Endothelial cell of umbilical vein (primary cell): ENCODE measurements at regions not wholly inside any gene's neighbourhood (a gene's known extent, or its start where the extent isn't known, plus 50 kb on each side); places are given as distances from the start of the nearest gene placed in this dataset.

ENCODE experiments used
- BruUV-seq: library from RNA; stranded (reverse); fragments of 400-500 nt; replicated peaks from 2 replicates; lab custom pipeline; 2021; lab: Mats Ljungman, UMichigan
- CTCF ChIA-PET: fragments of 300-600, 350-600 bp; sonication (Branson Sonifier 250); formaldehyde crosslinking; loops from one replicate; lab custom pipeline; 2021; ENCODE audit warnings: antibody characterized with exemption, inconsistent platforms; lab: Charles Lee
- POLR2A ChIA-PET: fragments of 300-600, 350-600 bp; sonication (Branson Sonifier 250); formaldehyde crosslinking; loops from one replicate; lab custom pipeline; 2021; ENCODE audit warnings: antibody characterized with exemption, inconsistent platforms; lab: Charles Lee
- DNase-seq: peaks from one replicate; pipeline ENCODE4 v3.0.0-alpha.2; 2011; ENCODE audit warnings: low read depth, low spot score
- FAIRE-seq: peaks from 2 replicates; lab custom pipeline; 2011; peaks lifted over from hg19 to GRCh38; lab: Jason Lieb, UNC
- H2AFZ ChIP-seq: 2 replicates; pipeline ENCODE4 v1.6.0; 2012; ENCODE audit warnings: low read depth, low read length, control low read depth, inconsistent platforms
- H3K27ac ChIP-seq: 2 replicates; pipeline ENCODE4 v1.5.1; 2011; ENCODE audit warnings: low read depth, mild to moderate bottlenecking, control low read depth, low read length, moderate library complexity; ENCODE audit not compliant: insufficient read depth
- H3K27me3 ChIP-seq, 2 experiments: 2 replicates each; pipeline versions ENCODE4 v1.6.0 to v1.6.1; 2011; ENCODE audit warnings: low read length in 2 of 2, mixed read lengths in 1 of 2; ENCODE audit not compliant: control insufficient read depth in 2 of 2, insufficient read depth in 2 of 2
- H3K36me3 ChIP-seq, 2 experiments: 2 replicates in 1 of 2; 3 replicates in 1 of 2; pipeline ENCODE4 v1.5.1; 2011; ENCODE audit warnings: low read length in 2 of 2, mild to moderate bottlenecking in 1 of 2, moderate library complexity in 1 of 2; ENCODE audit not compliant: control insufficient read depth in 2 of 2, insufficient read depth in 2 of 2; ENCODE audit errors: extremely low read depth in 1 of 2
- H3K4me1 ChIP-seq: 3 replicates; pipeline ENCODE4 v1.5.1; 2011; ENCODE audit warnings: mild to moderate bottlenecking, low read length; ENCODE audit not compliant: control insufficient read depth, insufficient read depth; ENCODE audit errors: extremely low read depth
- H3K4me2 ChIP-seq: 2 replicates; pipeline ENCODE4 v1.6.1; 2011; ENCODE audit warnings: low read length, control low read depth, mixed read lengths; ENCODE audit not compliant: insufficient read depth
- H3K4me3 ChIP-seq, 3 experiments: fragments of 200-600 bp in 1 of 3; sonication (generic), shearing (Covaris generic) in 1 of 3; replicated peaks in 1 of 3; 2 replicates each; pipeline ENCODE4 v1.5.1; 2011 to 2016; ENCODE audit warnings: control low read depth in 3 of 3, low read length in 3 of 3, mild to moderate bottlenecking in 2 of 3, inconsistent platforms in 1 of 3, low read depth in 1 of 3, moderate library complexity in 1 of 3; ENCODE audit not compliant: insufficient read depth in 1 of 3
- H3K79me2 ChIP-seq: 2 replicates; pipeline ENCODE4 v1.6.0; 2012; ENCODE audit warnings: low read length, inconsistent platforms; ENCODE audit not compliant: control insufficient read depth, insufficient read depth
- H3K9ac ChIP-seq: replicated peaks from 2 replicates; pipeline ENCODE3; 2011; ENCODE audit warnings: low read length, control low read depth; ENCODE audit not compliant: insufficient read depth; ENCODE audit errors: extremely low read depth
- H3K9me1 ChIP-seq: replicated peaks from 3 replicates; pipeline ENCODE4 v1.6.0; 2011; ENCODE audit warnings: mild to moderate bottlenecking, low read length; ENCODE audit not compliant: control insufficient read depth, insufficient read depth; ENCODE audit errors: extremely low read depth
- H3K9me3 ChIP-seq: replicated peaks from 2 replicates; pipeline ENCODE4 v1.5.1; 2012; ENCODE audit warnings: low read length, inconsistent platforms; ENCODE audit not compliant: control insufficient read depth, insufficient read depth
- H4K20me1 ChIP-seq: replicated peaks from 2 replicates; pipeline ENCODE3; 2011; ENCODE audit warnings: mild to moderate bottlenecking, low read length; ENCODE audit not compliant: control insufficient read depth, insufficient read depth; ENCODE audit errors: extremely low read depth
- CTCF ChIP-seq, 2 donors: IDR thresholded peaks; 1 replicate in 1 of 2; 2 replicates in 1 of 2; pipeline ENCODE4 v1.5.1; 2011; ENCODE audit warnings: low read length in 2 of 2, mild to moderate bottlenecking in 2 of 2, moderate library complexity in 2 of 2, control low read depth in 1 of 2, inconsistent platforms in 1 of 2, low read depth in 1 of 2; ENCODE audit not compliant: insufficient read depth in 1 of 2; ENCODE audit errors: extremely low read depth in 1 of 2
- EZH2 ChIP-seq: IDR thresholded peaks from 2 replicates; pipeline ENCODE4 v1.6.1; 2012; ENCODE audit warnings: borderline replicate concordance, low read depth, mild to moderate bottlenecking, moderate library complexity, low read length, inconsistent platforms; ENCODE audit not compliant: severe bottlenecking
- FOS ChIP-seq: IDR thresholded peaks from 2 replicates; pipeline ENCODE4 v1.6.1; 2011; ENCODE audit warnings: mild to moderate bottlenecking, low read length, moderate library complexity, borderline replicate concordance; ENCODE audit not compliant: insufficient read depth
- GATA2 ChIP-seq: IDR thresholded peaks from 2 replicates; pipeline ENCODE4 v1.7.0; 2011; ENCODE audit warnings: low read depth, mild to moderate bottlenecking, moderate library complexity, mixed read lengths, low read length; ENCODE audit not compliant: insufficient read length, insufficient read depth
- JUN ChIP-seq: IDR thresholded peaks from 2 replicates; pipeline ENCODE4 v1.6.1; 2011; ENCODE audit warnings: borderline replicate concordance, low read depth; ENCODE audit not compliant: insufficient read length, insufficient read depth
- MAX ChIP-seq: IDR thresholded peaks from 2 replicates; pipeline ENCODE4 v1.6.1; 2011; ENCODE audit not compliant: insufficient read depth, insufficient read length
- MYC ChIP-seq: IDR thresholded peaks from one replicate; pipeline ENCODE4 v1.6.1; 2011; ENCODE audit warnings: mild to moderate bottlenecking, low read depth, low read length
- POLR2A ChIP-seq: IDR thresholded peaks from 2 replicates; pipeline ENCODE4 v1.6.1; 2012; ENCODE audit warnings: low read depth, mild to moderate bottlenecking, control low read depth, low read length
- POLR2AphosphoS5 ChIP-seq: IDR thresholded peaks from 2 replicates; pipeline ENCODE4 v1.6.1; 2012; ENCODE audit warnings: low read depth, mild to moderate bottlenecking, control low read depth, low read length, moderate library complexity; ENCODE audit not compliant: insufficient read depth
- dilution Hi-C: fragments of 300-500 bp; cut with MboI; formaldehyde crosslinking; loops from one replicate; pipeline ENCODE4 v1.15.0; 2019; ENCODE audit warnings: low sequenced_read_pairs; ENCODE audit not compliant: extremely low pct_ligation_motif_present
- intact Hi-C: fragments of 100-400 bp; cut with micrococcal nuclease; formaldehyde crosslinking; loops from one replicate; pipeline ENCODE4 v1.10.0; 2022

- no peak for TF ChIP-seq POLR2A
- TF ChIP-seq FOS: no peak
- no peak for TF ChIP-seq MAX
- no peak for TF ChIP-seq CTCF (IDR thresholded peaks at IDR 0.05; ENCODE audit: extremely low read depth in 1 of 2, insufficient read depth in 1 of 2, low read depth in 1 of 2, low read length in 2 of 2)
- TF ChIP-seq EZH2: no peak
- TF ChIP-seq MYC: no peak
- TF ChIP-seq GATA2: no peak
- TF ChIP-seq POLR2AphosphoS5: no peak
- TF ChIP-seq JUN: no peak
- Histone ChIP-seq H3K4me1 (no peaks in the 10 kb centered on the region), H3K27ac (no peak overlapping the region), H2AFZ (no peak overlapping the region), H3K4me3 (no peak overlapping the region), H3K27me3 (no peaks in the 10 kb centered on the region), H3K9me3 (no peaks in the 10 kb centered on the region), H4K20me1 (no peaks in the 10 kb centered on the region), H3K9me1 (no peaks in the 10 kb centered on the region), H3K36me3 (no peaks in the 10 kb centered on the region), H3K4me2 (no peak overlapping the region), H3K9ac (no peak overlapping the region), H3K79me2 (no peaks in the 10 kb centered on the region)
- ChIA-PET POLR2A (no interaction called here), CTCF (no interaction called here)
- BruUV-seq: no TSS peak
- intact Hi-C loops (loop anchor here (10.0 kb wide), 1 partner anchor 135 kb away; no protein-coding TSS in a partner anchor), dilution Hi-C loops (no loop called here)
- FAIRE-seq: no peak
- DNase-seq: no peak
Observed at GRCh38 chr13:100980171-100980570, 305.6 kb upstream of the TMTC4 start.
